SJCRH30 (cell line): ENCODE measurements at regions not wholly inside any gene's neighbourhood (a gene's known extent, or its start where the extent isn't known, plus 50 kb on each side); places are given as distances from the start of the nearest gene placed in this dataset.

Experiments
- DNase-seq, 2 experiments: peaks; one replicate each; pipeline ENCODE4 v3.0.0-alpha.2; 2015 to 2020
- H3K27ac ChIP-seq: fragments of 250-450 bp; sonication (Bioruptor Pico); 2 replicates; pipeline ENCODE4 v1.5.1; 2020; ENCODE audit warnings: mild to moderate bottlenecking, moderate library complexity
- H3K27me3 ChIP-seq: fragments of 250-450 bp; sonication (Bioruptor Pico); 2 replicates; pipeline ENCODE4 v1.5.1; 2020; ENCODE audit warnings: mild to moderate bottlenecking, moderate library complexity
- H3K36me3 ChIP-seq: fragments of 250-450 bp; sonication (Bioruptor Pico); 2 replicates; pipeline ENCODE4 v1.5.1; 2020; ENCODE audit warnings: mild to moderate bottlenecking, moderate library complexity
- H3K4me1 ChIP-seq: fragments of 250-450 bp; sonication (Bioruptor Pico); 2 replicates; pipeline ENCODE4 v1.5.1; 2020; ENCODE audit warnings: mild to moderate bottlenecking, moderate library complexity
- H3K4me3 ChIP-seq: fragments of 250-450 bp; sonication (Bioruptor Pico); 2 replicates; pipeline ENCODE4 v1.5.1; 2020; ENCODE audit warnings: mild to moderate bottlenecking, moderate library complexity
- H3K9me3 ChIP-seq: fragments of 250-450 bp; sonication (Bioruptor Pico); replicated peaks from 2 replicates; pipeline ENCODE4 v1.5.1; 2020; ENCODE audit warnings: mild to moderate bottlenecking, moderate library complexity

DNA sequence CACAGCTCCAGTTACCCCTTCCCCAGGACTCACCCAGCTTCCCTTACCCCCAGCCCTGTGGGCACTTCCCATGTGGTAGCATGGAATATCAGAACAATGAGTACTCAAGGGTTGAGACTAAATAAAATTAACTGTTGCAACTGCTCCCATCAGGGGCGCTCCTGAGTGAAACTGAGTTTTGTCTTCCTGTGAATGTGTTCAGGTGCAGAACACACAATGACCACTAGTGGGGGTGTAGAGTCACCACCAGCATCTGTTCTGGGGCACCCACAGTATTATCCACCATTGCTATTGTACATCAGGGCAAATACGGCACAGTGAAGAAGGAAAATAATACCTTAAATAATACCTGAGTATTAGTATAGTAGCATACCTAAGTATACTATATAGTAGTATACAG is 689.7 kb downstream of the TBC1D22A start:
- Histone ChIP-seq H3K27ac (no peak overlapping the region), H3K4me1 (no peaks in the 10 kb centered on the region), H3K36me3 (no peaks in the 10 kb centered on the region), H3K4me3 (no peak overlapping the region), H3K27me3 (no peaks in the 10 kb centered on the region), H3K9me3 (no peaks in the 10 kb centered on the region)
- DNase-seq: peak; percentile 11 to 42

DNA sequence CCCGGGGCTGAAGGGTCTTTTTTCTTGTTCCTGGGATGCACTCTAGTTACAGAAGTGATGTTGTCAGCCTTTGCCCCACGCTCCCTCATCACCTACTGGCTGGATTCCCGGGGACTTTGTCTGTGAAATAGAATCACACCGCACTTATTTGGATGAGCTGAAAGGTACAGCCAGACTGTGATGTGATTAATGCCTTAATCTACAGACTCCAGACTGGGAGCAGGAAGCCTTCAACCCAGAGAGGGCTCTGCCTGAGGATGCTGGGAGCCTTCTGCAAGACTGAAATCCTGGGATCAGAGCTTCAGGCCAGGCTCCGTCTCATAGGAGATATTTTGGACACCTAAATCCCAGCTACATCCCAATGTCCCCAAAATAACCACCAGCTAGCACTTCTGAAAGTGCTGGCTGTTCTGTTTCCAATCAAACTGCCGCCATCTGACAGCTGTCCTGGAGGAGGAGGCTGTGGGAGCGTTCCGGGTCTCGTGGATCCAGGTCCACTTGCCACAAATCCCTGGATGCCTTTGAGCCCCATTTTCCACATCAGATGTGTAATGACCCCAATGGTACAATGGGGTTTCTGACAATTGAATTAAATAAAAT is 688.5 kb downstream of the TBC1D22A start:
- Histone ChIP-seq H3K36me3 (no peaks in the 10 kb centered on the region), H3K27me3 (no peaks in the 10 kb centered on the region), H3K9me3 (no peaks in the 10 kb centered on the region), H3K27ac (no peak overlapping the region), H3K4me3 (no peak overlapping the region), H3K4me1 (no peaks in the 10 kb centered on the region)
- no peak for DNase-seq

DNA sequence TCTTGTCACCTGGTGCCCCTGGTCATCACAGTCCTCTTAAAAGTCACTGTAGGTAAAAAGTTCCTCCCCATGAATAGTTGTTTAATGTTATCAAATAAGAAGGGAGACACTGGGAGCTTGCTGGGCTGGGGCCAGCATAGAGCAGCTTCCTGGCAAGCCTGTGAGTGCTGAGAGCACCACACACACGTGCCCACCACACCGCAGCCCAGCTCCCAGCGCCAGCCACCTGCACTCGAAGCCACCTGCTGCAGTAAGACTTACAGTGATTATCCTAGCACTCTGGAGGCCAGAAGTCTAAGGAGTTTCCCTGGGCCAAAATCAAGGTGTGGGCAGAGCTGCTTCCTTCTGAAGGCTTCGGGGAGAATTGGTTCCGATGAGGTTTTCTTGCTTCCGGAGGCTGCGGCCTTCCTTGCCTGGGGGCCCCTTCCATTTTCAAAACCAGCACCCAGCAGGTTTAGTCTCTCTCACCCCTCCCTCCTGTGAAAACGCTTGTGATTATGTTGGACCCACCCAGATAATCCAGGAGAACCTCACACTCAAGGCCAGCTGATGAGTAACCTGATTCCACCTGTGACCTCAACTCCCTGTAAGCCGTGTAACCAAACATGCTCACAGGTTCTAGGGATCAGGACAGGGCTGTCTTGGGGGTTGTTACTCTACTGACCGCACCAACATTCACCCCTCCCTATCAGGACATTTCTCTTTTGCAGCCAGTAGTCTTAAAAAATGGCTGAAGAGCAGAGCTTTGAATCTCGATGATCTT is 687.2 kb downstream of the TBC1D22A start:
- no peak overlapping the region for H3K4me3 ChIP-seq
- H3K9me3 ChIP-seq: no peaks in the 10 kb centered on the region
- no peaks in the 10 kb centered on the region for H3K36me3 ChIP-seq
- H3K27ac ChIP-seq: no peak overlapping the region
- no peaks in the 10 kb centered on the region for H3K27me3 ChIP-seq
- no peak for DNase-seq
- H3K4me1 ChIP-seq: no peaks in the 10 kb centered on the region

DNA sequence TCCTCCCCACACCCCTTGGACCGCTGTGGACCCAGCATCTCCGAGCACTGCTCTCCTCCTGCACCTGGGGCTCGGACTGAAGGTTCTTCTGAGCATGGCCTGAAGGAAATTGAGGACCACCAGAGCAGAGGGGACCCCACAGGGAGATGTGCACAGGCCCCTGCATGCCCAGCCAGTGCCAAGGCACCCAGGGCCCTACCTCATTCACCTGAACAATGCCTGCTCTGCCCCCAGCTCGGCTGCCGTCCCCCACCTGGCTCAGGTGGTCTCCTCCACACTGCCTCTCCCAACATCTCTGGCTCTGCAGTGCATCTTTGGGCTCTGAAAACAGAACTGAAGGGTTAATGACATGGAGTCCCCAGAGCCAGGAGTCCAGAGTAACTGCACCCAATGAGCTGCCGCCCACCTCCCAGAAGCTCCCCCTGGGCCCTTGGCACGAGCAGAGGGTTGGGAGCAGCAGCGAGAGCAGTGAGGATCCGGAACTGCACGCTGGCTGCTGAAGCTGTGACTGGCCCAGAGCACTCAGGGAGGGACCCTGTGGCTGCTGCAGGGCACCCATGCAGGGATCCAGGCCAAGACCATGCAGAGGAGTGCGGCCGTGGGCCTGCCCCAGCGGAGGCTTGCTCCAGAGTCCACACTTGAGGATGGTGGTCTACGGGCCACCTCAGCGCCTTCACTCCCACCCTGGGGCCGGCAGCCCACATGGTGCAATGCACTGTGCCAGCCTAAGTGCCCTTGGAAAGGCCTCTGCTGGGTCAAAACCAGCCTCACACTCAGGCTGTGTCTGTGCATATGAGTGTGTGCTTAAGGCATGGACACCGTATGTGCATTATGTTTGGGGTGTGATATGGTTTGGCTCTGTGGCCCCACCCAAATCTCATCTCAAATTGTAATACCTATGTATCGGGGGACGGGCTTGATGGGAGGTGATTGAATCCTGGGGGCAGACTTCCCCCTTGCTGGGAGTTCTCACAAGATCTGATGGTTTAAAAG is 686.1 kb downstream of the TBC1D22A start:
- H3K27me3 ChIP-seq: no peaks in the 10 kb centered on the region
- H3K4me3 ChIP-seq: no peak overlapping the region
- no peaks in the 10 kb centered on the region for H3K4me1 ChIP-seq
- DNase-seq: no peak
- H3K27ac ChIP-seq: no peak overlapping the region
- no peaks in the 10 kb centered on the region for H3K36me3 ChIP-seq
- H3K9me3 ChIP-seq: no peaks in the 10 kb centered on the region

DNA sequence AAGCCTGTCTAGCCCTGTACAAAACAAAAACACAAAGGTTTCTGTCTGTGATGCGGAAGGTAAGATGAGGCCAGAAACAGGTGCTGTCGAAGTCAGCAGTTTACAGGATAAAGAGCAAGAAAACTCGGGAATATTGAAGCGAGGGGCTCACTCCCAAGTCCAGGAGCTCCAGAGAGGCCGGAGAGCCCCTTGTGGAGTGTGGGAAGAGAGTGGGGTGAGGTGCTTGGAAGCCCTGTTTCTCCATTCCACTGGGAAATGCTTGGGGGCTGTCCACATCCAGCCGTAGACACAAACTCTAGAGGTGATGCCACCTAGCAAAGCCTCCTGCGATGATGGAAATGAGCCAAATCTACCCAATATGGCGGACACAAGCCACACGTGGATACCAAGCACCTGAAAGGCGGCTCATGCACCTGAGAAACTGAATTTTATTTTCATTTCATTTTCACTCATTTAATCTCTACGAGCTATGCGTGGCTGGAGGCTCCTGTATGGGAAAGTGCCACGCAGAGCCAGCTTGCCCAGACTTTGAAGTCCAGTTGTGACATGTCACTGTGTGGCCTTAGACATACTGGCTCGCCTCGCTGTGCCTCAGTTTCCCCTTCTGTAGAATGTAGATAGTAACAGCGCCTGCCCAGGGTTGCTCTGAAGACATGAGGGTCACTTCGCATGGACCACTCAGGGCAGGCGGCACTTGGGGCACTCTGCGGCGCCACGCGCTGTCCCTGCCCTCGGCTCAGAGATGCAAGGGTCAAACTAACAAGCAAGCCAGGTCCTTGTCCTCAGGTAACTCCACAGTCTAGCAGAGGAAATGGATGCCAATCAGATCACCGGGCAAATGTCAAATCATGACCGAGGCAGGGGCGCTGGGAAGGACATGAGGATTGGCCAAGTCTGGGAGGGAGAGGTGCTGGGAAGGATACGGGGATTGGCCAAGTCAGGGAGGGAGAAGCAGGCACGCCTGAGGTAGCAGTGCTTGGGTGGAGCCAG is 684.7 kb downstream of the TBC1D22A start:
- Histone ChIP-seq H3K4me1 (no peaks in the 10 kb centered on the region), H3K36me3 (no peaks in the 10 kb centered on the region), H3K9me3 (no peaks in the 10 kb centered on the region), H3K27me3 (no peaks in the 10 kb centered on the region), H3K4me3 (no peak overlapping the region), H3K27ac (no peak overlapping the region)
- no peak for DNase-seq

DNA sequence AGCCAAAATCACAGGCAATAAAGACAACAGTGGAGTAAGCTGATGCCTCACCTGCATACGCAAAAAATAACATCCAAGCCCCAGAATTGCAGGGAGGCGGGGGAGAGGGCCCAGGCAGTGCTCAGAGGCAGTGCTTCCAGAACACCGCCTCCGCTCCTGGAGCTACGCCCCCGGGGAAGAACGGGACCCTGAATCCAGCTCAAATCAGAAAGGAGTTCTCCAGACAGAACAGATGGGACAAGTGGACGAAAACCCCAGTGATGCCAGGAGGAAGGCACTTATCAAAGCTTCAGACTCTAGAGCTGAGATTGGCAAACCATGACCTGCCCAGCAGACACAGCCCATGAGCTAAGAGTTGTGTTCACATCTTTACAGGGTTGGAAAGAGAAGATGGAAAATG is 683.9 kb downstream of the TBC1D22A start:
- no peaks in the 10 kb centered on the region for H3K9me3 ChIP-seq
- DNase-seq: no peak
- no peaks in the 10 kb centered on the region for H3K4me1 ChIP-seq
- no peaks in the 10 kb centered on the region for H3K27me3 ChIP-seq
- H3K36me3 ChIP-seq: no peaks in the 10 kb centered on the region
- H3K27ac ChIP-seq: no peak overlapping the region
- no peak overlapping the region for H3K4me3 ChIP-seq

DNA sequence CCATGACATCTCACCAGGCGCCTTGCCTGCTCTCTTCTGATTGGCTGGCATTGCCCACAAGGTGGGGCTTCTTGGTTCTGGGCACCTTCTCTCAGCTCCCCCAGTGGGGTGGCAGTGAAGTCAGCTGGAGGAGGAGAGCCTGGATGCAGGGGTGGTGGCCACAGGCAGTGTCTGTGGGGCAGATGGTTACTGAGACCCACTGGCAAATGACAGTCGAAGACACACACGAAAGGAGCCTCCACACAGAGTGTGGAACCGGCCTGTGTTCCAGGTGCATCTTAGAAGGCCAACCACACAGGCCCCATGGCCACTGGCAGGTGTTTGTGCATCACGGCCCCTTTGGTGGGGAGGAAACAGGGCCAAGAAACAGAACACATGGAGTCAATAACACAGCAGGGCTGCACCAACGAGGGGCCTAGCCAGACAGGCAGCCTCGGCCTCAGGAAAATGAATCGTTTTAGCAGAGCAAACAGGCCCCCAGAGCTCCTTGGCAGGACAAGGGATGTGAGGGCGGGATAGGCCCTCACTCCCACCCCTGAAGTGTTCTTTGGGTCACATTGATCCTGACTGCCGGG is 683.4 kb downstream of the TBC1D22A start:
- H3K4me3 ChIP-seq: no peak overlapping the region
- no peak for DNase-seq
- H3K9me3 ChIP-seq: no peaks in the 10 kb centered on the region

DNA sequence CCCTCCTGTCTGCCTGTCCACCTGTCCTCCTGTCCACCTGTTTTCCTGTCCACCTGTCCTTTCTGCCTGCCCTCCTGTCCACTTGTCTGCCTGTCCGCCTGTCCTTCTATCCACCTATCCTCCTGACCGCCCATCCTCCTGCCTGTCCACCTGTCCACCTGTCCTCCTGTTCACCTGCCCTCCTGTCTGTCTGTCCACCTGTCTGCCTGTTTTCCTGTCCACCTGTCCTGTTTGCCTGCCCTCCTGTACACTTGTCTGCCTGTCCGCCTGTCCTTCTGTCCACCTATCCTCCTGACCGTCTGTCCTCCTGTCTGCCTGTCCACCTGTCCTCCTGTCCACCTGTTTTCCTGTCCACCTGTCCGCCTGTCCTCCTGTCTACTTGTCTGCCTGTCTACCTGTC is 682.8 kb downstream of the TBC1D22A start:
- Histone ChIP-seq H3K36me3 (no peaks in the 10 kb centered on the region), H3K27me3 (no peaks in the 10 kb centered on the region), H3K27ac (no peak overlapping the region), H3K9me3 (no peaks in the 10 kb centered on the region), H3K4me1 (no peaks in the 10 kb centered on the region), H3K4me3 (no peak overlapping the region)
- DNase-seq: no peak

More for the DNA sequence above, 683.4 kb downstream of the TBC1D22A start:
- no peak overlapping the region for H3K27ac ChIP-seq
- H3K27me3 ChIP-seq: no peaks in the 10 kb centered on the region
- no peaks in the 10 kb centered on the region for H3K36me3 ChIP-seq
- H3K4me1 ChIP-seq: no peaks in the 10 kb centered on the region

DNA sequence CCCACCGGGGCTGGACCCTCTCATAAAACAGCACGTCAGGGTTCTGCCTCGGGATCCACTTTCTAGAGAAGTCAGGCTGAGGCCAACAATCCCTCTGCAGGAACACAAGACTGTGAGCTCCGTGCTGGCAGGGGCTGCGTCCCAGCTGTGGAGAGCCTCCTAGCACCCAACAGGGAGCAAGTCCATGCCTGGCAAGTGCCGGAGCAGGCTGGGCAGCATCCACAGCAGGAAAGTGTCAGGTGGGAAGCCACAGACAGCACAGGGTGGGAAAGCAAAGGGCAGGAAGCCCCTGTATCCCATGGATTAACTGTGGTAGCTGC is 682.3 kb downstream of the TBC1D22A start:
- DNase-seq: no peak
- H3K27ac ChIP-seq: no peak overlapping the region
- no peaks in the 10 kb centered on the region for H3K36me3 ChIP-seq
- no peaks in the 10 kb centered on the region for H3K4me1 ChIP-seq
- no peaks in the 10 kb centered on the region for H3K9me3 ChIP-seq
- no peaks in the 10 kb centered on the region for H3K27me3 ChIP-seq
- H3K4me3 ChIP-seq: no peak overlapping the region

DNA sequence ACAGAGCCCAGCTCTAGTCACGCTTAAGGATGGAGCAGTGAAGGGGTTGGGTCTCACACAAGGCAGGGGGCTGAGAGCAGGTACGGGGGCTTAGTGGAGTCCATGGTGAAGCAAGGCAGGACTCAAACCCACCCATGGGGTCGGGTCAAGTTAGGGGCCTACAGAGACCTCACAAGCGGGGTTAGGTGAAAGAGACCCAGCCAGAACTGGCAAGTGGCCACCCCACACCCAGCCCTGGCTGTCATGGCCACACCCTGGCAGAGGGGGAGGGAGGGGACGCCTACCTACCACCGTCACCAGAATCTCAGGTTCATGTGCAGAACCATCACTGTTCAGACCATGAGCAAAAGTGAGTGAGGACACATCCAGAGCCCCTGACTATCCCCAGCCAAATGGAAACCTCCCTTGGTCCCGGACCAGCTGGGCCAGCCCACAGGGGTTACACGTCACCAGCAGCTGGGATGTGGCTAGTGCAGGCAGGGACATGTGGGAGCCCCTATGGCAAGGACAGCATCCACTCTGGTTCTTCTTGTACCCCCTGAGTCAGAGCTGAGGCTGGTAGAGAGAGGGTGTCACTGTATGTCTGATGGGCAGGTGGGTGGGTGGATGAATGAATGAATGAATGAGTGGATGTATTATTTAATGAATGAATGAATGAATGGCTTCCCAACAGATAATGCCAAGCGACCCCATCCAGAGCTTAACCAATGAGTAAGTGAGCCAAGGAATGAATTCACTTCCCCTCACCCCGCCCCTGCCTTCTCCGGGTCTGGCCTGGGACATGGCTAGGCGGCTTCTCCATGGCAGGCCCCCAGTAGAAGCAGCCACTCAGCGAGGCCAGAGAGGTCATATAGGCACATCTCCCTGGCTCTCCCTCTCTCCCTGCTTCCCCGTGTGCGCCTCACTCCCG is 681.6 kb downstream of the TBC1D22A start:
- Histone ChIP-seq H3K4me1 (no peaks in the 10 kb centered on the region), H3K4me3 (no peak overlapping the region), H3K36me3 (no peaks in the 10 kb centered on the region), H3K27ac (no peak overlapping the region), H3K9me3 (no peaks in the 10 kb centered on the region), H3K27me3 (no peaks in the 10 kb centered on the region)
- no peak for DNase-seq

DNA sequence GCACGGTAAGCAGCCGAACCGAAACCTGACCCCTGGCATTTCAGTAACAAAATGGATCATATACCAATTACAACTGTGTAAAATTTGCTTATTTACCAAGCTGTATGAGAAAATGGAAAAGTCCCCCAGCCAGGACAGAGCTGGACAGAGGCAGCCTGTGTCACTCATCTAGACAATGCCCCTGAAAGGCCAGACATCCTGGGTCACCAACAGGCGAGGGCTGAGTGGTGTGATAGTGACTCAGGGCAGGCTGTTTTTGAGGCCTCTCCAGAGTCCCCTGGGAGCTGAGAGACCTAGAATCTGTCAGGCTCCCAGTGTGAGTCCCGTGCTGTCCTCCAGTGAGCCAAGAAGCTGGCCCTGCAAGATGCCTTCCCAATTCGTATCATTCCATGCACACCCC is 680.4 kb downstream of the TBC1D22A start:
- Histone ChIP-seq H3K27ac (no peak overlapping the region), H3K9me3 (no peaks in the 10 kb centered on the region), H3K4me3 (no peak overlapping the region), H3K36me3 (no peaks in the 10 kb centered on the region), H3K4me1 (no peaks in the 10 kb centered on the region), H3K27me3 (no peaks in the 10 kb centered on the region)
- no peak for DNase-seq

DNA sequence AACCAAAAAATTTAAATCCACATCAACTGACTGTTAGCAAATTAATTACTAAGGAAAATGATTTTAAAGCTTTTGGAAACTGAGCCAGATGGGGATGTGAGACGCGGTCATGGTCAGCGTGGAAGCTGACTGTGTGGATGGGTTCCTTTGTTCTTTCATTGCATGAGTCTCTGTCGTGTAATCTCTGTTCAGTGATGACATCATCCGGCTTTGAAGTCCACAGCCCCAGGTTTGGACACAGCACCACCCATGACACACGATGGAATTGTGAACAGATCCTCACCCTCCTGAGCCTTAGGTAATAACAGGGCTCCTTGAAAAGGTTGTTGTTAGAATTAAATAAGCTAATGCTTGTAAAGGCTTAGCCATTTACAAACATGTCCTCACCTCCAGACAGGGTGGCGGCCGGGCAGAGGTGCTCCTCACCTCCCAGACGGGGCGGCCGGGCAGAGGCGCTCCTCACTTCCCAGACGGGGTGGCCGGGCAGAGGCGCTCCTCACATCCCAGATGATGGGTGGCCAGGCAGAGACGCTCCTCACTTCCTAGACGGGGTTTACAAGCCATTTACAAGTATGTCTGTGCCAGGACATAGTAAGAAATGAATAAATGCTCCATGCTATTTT is 677.3 kb downstream of the TBC1D22A start:
- Histone ChIP-seq H3K27ac (no peak overlapping the region), H3K9me3 (no peaks in the 10 kb centered on the region), H3K4me1 (no peaks in the 10 kb centered on the region), H3K36me3 (no peaks in the 10 kb centered on the region), H3K27me3 (no peaks in the 10 kb centered on the region), H3K4me3 (no peak overlapping the region)
- no peak for DNase-seq

DNA sequence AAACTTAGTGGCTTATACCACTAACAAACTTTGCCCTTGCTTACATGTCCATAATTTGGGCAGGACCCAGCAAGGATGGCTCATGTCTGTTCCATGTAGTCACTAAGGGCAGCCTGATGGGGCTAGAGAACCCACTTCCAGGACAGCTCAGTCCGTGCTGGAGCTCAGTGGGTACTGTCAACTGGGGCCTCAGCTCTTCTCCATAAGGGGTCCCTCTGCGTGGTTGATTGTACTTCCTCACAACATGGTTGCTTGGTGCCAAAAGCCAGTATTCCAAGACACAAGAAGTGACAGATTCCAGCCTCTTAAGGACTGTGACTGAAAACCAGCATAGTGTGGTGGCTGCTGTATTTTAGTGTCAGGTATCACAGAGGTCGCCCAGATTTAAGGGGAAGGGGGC is 675.2 kb downstream of the TBC1D22A start:
- H3K4me1 ChIP-seq: no peaks in the 10 kb centered on the region
- H3K4me3 ChIP-seq: no peak overlapping the region
- H3K36me3 ChIP-seq: no peaks in the 10 kb centered on the region
- no peaks in the 10 kb centered on the region for H3K27me3 ChIP-seq
- DNase-seq: no peak
- no peaks in the 10 kb centered on the region for H3K9me3 ChIP-seq
- H3K27ac ChIP-seq: no peak overlapping the region
